GM19468 (cell line): ENCODE measurements at regions not wholly inside any gene's neighbourhood (a gene's known extent, or its start where the extent isn't known, plus 50 kb on each side); places are given as distances from the start of the nearest gene placed in this dataset.
A peak's percentile ranks its signal among the peaks of the same experiment; 100 is the strongest.

Experiments
- ATAC-seq: cut with Tn5 transposase; IDR thresholded peaks from one replicate; pipeline ENCODE4 v1.9.1; 2021; ENCODE audit warnings: mild to moderate bottlenecking, moderate library complexity, moderate number of reproducible peaks; ENCODE audit not compliant: unreplicated experiment; ENCODE audit errors: extremely low read depth

DNA sequence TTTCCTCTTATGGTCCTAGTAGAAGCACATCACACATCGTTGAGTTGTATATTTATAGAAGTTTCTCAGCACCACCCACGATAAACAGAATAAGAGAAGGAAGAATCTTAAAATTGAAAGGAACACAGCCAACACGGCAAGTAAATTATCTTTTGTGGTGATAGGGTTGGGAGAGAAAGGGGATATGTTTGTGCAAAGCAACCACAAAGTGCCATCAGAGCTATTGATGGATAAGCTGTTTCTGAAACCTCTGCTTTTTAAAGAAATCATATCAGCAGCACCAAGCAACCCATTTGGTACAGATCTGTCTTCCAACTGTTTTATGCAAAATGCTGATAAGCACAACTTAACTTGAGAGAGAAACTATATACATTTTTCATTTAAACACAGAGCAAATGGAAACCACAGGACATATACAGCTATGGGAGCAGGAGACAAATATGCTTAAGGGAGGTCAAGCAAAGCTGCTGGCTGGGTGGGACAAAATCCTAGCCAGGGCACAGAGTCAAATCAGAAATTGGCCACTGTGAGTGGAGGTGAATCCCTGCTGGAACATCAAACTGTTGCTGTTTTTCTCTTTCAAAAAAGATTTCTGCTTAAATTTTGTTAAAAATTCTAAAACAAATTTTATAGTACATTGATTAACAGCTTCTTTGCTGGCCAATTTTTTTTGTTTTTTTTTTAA is 194.0 kb upstream of the HHIP start:
- no peak for ATAC-seq

DNA sequence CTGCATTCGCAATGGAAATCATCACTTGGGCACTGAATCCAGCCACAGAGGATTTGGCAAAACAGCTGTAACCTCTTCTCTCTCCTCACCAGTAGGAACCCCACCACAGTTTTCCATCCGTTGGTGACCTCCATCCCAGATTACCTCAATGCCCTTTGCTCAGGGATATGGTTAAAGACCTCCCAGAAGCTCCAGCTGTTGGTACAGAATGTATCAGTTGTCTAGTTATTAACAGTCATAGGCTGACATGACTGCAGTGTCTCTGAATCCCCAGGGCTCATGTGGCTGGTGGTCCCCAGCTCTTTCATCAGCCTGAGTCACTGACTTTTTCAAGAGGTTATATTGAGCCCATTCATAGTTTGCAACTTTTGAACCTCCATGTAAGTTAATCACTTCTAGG is 189.8 kb upstream of the HHIP start:
- no peak for ATAC-seq

DNA sequence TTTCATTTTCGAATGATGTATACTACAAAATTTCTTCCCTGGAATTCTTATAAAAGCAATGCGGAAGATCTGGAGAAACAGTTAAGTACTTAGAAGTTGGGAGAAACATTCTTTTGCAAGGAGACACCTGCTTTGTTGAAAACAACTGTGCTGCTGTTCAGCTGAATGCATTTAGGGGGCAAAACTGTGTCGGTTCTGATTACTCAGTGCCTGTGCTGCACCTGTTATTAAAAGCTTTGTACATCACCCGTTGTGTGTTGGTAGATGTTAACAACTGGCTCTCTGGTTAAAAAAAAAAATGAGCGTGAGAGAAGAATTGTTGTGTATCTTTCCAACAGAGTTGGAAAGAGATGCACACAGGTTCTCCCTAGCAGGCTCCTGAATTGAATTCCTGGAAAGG is 184.1 kb upstream of the HHIP start:
- no peak for ATAC-seq

DNA sequence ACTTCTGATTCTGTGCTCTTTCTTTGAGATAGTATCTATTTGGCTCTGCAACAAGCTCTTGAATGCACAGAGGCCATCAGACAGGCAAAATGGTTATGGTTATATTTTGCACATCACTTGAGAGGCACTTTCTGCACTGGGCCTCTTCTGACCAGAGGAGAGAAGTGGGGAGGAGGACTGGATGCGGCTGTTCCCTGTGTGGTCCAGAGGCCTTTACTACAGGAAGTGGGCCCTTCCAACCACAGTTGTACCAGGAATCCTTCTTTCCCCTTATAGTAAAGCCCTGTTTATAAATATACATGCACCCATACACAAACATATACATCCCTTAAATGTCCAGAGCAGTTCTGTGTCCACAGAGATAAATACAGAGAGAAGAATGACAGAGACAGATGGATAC is 182.7 kb upstream of the HHIP start:
- no peak for ATAC-seq

DNA sequence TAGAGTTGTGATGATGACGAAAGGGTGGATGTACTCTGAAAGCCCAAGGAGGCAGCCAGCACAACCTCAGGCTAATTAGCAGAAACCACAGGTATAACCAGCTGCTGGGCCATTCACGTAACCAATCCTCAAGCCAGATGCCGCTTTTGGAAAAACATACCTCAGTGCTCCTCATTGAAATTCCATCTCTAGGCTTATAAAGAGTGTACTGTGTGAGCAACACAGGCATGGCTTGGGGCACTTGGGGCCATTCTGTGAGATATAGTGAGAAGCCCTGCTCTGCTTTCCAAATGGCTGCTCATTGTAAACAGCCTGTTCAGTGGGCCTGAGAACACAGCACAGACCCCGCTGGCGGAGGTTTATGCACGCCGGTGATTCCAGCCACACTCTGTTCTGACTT is 182.1 kb upstream of the HHIP start:
- no peak for ATAC-seq

DNA sequence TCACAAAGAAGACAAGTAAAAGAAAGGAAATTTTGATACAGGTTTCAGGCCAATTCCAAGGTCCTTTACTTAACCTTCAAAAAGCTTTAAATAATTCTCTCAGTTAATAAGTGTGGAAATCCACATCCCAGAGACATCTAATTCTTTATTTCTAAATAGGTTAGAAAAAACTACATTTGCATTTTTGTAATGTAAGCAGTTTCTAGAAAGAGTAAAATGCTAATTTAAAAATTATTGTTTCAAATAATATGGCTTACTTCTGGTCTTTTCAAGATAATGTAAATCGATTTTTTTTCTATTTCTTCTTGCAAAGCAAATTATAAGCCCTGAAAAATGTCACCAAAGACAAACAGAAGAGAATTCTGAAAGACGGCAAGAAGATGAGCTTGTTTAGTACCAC is 180.4 kb upstream of the HHIP start:
- no peak for ATAC-seq

DNA sequence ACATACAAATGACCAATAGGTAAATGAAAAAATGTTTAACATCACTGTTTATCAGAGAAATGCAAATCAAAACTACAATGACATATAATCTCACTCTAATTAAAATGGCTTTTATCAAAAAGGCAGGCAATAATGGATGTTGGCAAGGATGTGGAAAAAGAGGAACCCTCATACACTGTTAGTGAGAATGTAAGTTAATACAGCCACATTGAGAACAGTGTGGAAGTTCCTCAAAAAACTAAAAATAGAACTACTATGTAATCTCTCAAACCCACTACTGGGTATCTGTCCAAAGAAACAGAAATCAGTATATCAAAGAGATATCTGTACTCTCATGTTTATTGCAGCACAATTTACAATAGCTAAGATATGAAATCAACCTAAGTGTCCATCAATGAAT is 165.9 kb upstream of the HHIP start:
- no peak for ATAC-seq

DNA sequence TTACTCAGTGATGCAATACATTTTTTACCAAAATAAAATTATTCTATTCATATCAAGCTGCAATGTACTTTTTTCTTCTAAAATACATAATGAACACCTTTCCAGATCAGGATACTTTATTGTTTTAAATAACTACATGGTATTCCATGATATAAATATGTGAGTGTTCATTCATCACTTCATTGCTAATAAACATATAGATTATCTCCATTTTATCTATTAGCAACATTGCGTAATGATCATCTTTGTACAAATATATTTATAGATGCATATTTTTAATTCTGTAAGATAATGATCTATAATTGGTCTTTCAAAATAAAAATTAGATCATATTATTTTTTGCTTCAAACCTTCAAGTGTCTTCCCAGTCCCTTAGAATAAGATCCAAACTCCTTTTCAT is 156.1 kb upstream of the HHIP start:
- no peak for ATAC-seq

DNA sequence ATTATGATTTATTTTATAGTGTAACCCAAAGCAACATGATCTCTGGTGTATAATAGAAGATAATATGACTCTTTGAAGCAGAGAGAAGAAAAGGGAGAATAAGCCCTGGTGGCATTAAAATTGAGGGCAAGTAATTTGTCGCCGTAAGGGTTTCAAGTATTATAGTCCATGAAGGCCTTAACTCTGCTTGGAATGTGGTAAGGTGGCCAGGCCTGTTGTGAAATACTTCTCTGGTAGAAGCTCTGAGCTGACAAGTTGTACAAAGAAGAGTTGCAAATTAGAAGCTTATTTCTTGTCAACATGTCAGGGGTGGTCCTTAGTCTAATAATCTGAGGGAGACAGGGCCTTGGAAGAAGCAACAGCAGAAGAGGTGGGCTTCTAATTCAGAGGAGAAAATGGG is 151.7 kb upstream of the HHIP start:
- no peak for ATAC-seq

DNA sequence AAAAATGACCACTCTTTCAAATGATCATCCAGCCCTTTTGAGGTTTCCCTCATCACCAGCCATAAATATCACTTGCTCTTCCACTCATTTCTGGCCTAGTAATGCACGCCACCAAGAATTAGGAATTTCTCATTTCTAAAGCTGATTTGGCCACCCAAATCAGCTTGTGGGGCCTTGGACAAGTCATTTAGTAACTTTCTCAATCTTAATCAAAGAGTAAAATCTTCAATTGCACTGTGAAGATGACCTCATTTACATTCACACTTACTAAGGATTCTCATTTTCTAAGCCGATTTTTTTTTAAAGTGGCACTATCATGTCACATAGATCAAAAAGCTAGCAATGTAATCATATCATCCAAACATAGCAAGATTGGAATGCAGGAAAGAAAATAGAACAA is 150.0 kb upstream of the HHIP start:
- ATAC-seq = no peak

DNA sequence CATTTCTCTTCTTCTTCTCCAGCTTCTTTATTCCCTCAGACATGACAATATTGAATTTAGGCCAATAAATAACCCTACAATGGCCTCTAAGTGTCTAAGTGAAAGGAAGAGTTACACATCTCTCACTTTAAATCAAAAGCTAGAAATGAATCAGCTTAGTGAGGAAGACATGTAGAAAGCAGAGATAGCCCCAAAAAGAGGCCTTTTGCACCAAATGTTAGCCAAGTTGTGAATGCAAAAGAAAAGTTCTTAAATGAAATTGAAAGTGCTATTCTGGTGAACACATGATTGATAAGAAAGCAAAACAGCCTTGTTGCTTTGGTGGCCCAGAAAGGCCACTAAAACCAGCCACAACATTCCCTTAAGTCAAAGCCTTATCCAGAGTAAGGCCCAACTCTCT is 146.2 kb upstream of the HHIP start:
- no peak for ATAC-seq

DNA sequence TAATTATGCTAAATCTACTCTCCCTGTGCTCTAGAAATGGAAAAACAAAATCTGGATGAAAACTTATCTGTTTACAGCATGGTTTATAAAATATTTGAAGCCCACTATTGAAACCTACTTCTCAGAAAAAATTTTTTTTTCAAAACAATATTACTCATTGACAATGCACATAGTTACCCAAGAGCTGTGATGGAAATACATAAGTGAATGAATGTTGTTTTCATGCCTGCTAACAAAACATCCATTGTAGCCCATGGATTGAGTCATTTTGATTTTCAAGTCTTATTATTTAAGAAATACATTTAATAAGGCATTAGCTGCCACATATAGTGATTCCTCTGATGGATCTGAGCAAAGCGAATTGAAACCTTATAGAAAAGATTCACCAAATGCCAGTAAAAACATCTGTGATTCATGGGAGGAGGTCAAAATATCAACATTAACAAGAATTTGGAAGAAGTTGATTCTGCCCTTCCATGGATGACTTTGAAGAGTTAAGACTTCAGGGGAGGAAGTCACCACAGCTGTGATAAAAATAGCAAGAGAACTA is 144.7 kb upstream of the HHIP start:
- ATAC-seq = no peak

DNA sequence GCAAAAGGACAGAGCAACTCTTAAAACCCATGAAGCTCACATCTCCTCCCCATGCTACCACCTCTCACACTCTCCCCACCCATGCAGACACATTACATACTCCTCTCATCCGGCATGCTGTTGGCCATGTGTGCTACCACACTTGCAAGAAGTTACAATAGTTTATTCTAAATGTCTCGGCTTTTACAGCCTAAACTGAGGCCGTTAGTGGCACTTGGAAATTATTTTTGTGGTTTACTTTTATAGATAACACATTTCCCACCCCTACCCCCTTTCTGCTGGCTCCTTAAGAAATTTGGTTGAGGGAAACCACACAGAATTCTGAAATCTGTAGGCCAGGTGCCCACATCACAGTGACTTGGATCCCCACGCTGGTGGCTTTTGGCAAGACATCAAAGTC is 141.1 kb upstream of the HHIP start:
- ATAC-seq = no peak

DNA sequence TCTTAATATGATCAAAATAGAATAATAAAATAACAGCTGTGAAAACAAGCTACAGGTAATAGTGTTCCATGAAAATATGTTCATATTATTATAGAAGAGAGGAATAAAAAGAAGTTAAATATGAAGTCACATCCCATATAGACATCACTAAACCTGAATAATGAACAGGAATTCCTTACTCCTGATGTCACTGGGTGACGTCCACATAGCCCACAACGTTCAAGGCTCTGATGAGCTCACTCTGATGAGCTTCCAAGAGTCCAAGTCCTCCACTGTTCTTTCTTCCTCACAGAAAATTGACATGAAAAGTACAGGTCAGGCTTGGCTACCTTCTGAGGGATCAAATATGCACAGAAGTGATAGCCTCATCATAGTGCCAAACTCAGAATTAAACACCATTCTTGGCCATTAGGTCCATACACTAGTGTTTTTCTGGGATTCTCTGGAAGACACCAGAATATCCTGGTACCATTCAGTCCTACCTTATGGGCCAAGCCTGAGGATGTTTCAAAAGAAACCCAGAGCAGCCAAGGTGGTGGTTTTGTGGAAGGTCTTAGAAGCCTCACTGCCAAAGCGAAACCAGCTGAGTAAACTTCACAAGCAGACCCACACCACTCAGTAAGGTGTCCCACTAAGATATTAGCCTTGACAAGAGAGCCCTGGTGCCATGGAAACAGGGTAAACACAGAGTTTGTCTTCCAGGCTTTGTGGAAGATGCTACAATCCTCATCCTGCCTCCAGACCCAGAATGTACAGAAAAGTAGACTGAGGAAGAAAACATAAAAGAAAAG is 138.4 kb upstream of the HHIP start:
- ATAC-seq = no peak

DNA sequence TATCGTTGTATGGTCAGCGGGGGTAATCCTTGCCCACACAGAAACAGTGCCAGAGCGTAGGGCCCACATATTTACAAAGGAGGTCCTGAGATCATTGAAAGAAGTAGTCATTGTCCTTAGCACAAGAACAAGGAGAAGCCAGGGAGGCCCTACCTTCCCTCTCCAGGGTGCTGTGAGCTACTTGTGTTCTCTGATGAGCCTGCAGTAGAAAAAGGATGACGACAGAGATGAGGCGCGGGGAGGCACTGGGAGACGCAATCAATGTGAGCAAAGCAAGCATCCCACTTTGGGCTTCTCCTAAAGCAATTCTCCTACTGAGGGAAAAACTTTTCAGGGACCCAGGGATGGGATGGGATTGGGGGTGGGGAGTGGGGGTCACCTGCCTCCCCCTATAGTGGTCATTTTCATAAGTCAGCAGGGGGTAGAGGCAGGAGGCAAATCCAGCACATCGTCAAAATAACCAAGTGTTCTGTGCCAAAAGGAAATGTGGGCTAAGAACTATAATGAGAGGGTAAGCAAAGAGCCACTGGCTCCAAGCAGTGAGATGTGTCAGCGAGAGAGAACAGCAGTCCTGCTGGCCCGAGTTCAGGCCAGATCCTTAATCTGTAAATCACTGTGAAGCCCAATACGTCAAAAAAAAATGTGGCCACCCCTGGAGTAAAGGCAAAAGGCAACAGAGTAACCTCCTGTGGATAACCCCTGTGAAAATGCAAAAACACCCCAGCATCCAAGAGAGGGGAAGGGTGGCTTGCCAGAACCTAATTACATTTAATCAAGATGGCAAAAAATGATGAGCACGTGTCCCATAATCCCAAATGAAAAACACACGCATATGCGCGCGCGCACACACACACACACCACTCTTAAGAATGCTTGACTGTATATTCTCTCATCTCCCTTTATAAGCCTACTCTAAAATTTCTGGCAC is 136.6 kb upstream of the HHIP start:
- ATAC-seq = no peak

DNA sequence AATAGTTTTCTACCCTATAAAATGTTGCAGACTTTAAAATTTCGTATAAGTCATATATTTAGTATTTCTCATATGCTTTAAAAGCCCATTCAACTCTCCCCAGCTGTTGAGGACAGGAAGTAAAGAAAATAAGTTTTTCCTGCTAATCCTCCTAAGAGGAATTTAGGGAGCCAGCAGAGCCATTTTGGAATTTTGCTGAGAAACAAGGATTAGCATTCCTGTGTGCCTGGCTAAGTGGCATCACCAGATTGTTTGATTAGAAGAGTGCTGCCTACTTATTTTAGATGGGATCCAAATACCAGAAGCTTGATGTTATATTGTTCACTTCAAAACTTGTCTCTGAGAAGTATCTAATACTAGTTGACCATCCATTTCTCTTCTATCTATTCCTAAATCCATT is 131.2 kb upstream of the HHIP start:
- ATAC-seq = no peak

DNA sequence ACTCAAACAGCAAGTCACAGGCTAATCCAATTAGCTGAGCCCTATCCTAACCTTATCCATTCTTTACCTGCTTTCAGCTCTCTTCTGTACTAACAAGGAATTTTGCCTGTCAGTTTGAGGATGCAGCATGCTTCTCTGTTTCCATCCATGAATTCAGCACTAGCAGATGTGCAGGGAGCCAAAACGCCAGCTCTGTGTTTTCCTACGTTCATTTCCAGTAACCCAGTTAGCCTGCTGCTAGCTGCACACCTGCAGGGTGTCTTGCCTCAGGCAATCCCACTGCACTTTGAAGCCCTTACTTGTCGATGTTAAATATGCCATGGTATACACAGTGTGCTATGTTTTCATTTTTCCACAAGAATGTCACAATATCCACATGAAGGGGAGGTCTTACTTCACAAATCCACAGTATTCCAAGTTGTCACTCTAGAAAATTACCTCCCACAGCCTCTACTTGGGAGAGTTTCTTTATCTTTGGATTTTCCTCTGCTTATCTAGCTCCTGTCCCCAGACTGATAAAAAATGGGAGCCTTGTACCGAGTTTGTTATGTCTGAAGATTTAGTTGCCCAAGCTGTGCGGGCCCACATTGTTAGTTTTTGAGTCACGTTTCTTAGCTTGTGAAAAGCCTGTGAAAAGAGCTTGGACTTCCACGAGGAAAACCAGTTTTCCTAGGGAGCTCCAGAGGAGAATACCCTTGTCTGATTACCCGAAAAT is 127.6 kb upstream of the HHIP start:
- ATAC-seq = no peak

DNA sequence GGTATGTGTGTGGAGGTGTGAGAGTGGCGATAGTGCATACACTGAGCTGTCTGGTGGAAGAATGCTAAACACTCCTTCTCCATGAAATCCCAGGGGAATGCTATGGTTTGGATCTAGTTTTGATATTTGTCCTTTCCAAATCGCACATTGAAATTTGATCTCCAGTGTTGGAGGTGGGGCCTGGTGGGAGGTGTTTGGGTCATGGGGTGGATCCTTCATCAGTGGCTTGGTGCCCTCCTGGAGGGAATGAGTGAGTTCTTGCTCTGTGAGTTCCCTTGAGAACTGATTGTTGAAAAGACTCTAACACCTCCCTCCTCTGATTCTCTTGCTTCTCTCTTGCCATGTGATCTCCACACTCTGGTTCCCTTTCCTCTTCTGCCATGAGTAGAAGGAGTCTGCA is 114.1 kb upstream of the HHIP start:
- no peak for ATAC-seq

DNA sequence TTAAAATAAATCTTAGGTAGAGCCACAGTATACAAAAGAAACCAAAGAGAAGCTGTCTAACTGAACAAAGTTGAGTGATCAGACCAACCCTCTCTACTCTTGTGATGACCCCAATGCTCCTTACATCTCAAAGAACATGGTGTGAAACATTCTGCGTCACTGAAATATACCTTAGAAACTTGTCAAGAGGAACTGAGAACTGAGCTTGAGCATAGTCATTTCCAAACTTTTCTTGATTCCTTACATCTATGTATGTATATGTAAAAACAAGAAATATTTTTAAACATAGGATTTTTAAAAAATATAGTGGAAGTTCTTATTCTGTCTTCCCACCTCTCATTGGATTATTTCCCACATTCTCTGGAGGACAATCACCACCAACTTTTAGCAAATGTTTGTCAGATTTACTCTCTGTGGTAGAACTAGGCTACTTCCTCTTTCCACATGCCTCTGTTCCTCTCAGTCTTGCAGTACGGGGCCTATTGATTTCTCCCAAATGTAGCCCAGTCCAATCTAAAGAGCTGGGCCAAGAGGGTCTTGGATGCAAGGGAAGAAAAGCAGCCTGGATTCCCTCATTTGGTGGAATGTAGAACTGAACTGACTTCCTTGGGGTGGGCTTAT is 98.2 kb upstream of the HHIP start:
- peak; percentile 98 for ATAC-seq

DNA sequence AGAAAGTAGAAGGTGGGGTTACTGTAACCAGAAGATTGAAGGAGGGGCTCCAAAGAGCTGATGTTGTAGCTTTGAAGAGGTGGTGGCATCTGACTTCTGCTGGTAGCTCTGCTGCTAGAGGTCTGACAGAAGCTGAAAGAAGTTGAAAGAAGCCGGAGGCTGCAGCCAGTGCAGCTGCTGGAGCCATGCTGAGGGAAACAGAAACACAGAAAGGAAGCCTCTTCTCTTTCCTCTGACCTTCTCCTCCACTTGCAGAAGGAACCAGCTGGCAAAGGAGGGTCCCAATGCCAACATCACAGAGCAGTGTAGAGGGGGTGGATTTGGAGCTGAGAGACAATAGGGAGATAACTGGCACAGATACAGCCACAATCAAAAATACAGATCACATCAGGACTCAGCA is 89.3 kb upstream of the HHIP start:
- ATAC-seq = no peak
